Coronary artery (tissue), 2 donors: ENCODE measurements at regions not wholly inside any gene's neighbourhood (a gene's known extent, or its start where the extent isn't known, plus 50 kb on each side); places are given as distances from the start of the nearest gene placed in this dataset.

Experiments
- DNase-seq: peaks from one replicate; pipeline ENCODE4 v3.0.0-alpha.2; 2017; ENCODE audit warnings: low spot score
- H3K27ac ChIP-seq, 2 donors: fragments of 200-600 bp; sonication (generic); one replicate each; pipeline ENCODE4 v1.5.1; 2016 to 2019
- H3K4me3 ChIP-seq: fragments of 200-600 bp; sonication (generic); 2 replicates; pipeline ENCODE4 v1.5.1; 2016; ENCODE audit warnings: mild to moderate bottlenecking, moderate library complexity
- TF ChIP-seq, protein P1 (sequence below): fragments of 200-600 bp; sonication (generic); IDR thresholded peaks from one replicate; pipeline ENCODE4 v1.5.1; 2019; ENCODE audit warnings: antibody characterized with exemption

DNA sequence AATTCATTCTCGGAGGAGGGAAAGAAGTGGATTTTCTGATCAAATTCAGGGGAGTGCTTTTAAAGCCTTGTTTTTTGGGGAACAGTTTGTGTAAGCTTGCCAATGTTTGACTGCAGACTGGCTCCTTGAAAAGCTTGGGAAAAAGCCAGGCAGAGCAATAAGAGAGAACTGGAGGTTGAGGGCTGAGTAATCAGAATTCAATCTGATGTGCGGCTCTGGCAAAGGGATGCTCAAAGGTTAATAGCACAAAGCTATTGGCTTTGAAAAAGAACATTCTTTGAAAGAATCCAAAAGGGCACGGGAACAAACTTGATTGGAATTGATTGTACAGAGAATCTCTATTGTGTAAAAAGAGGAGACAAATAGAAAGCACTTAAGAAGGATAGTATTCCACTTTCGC, 279.3 kb downstream of the YTHDC2 start:
- Histone ChIP-seq H3K27ac (no peak overlapping the region), H3K4me3 (no peak overlapping the region)
- TF ChIP-seq, protein P1, sequence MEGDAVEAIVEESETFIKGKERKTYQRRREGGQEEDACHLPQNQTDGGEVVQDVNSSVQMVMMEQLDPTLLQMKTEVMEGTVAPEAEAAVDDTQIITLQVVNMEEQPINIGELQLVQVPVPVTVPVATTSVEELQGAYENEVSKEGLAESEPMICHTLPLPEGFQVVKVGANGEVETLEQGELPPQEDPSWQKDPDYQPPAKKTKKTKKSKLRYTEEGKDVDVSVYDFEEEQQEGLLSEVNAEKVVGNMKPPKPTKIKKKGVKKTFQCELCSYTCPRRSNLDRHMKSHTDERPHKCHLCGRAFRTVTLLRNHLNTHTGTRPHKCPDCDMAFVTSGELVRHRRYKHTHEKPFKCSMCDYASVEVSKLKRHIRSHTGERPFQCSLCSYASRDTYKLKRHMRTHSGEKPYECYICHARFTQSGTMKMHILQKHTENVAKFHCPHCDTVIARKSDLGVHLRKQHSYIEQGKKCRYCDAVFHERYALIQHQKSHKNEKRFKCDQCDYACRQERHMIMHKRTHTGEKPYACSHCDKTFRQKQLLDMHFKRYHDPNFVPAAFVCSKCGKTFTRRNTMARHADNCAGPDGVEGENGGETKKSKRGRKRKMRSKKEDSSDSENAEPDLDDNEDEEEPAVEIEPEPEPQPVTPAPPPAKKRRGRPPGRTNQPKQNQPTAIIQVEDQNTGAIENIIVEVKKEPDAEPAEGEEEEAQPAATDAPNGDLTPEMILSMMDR = no peak
- no peak for DNase-seq

DNA sequence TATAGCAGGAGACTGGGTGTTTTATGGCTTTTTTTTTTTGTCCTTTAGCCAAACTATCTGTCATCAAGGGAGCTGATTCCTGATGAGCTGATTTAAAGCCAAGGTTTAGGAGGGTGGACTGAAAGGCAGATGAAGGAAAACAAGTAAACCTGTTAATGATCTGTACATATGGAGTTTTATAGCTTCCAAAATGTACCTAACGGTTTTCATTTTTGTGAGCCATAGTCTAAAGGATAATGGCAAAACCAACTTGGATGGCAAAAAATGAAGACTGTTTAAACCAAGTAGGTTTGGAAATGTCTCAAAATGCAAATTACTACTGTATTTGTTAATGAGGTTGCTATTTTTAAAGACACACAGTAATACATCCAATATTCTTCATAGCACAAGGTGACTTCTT, 281.5 kb downstream of the YTHDC2 start:
- TF ChIP-seq, protein P1 = no peak
- Histone ChIP-seq H3K4me3 (no peak overlapping the region), H3K27ac (no peak overlapping the region)
- no peak for DNase-seq

DNA sequence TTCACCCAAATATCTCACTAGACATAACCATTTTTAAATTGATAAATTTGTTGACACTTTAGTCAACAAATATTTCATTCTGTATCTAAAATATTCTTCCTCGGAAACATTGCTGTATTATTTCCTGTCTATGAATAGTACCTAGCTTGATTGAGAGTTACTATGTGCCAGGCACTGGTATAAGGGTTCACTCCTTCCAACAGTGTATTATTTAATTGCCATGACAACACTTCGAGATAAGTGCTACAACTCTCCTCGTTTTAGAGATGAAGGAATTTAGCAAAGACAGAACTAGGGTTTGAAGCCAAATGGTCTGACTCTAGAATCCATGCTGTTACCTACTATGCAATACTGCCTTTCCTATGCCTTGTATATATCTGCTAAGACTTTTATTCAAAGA, 287.2 kb downstream of the YTHDC2 start:
- H3K4me3 ChIP-seq = no peak overlapping the region
- TF ChIP-seq, protein P1 = no peak
- DNase-seq = no peak
- H3K27ac ChIP-seq = no peak overlapping the region

DNA sequence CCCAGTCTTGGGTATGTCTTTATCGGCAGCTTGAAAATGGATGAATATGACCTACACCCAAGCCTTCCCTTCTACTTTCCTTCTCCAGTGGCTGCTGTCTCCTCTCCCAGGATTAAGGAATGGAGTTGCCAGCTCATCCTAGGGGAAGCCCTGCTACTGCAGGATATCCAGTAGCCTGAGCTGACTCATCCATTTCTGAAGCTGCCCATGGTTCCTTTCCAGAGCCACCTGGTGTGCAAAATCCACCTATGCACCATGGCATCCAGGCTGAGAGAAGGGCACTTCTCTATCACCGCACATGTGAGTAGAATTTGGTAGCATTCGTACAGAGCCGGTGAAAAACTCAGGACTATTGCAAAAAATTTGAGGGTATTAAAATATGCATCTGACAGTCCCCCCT, 290.8 kb downstream of the YTHDC2 start:
- TF ChIP-seq, protein P1 = no peak
- no peak for DNase-seq
- no peak overlapping the region for H3K27ac ChIP-seq
- no peak overlapping the region for H3K4me3 ChIP-seq

DNA sequence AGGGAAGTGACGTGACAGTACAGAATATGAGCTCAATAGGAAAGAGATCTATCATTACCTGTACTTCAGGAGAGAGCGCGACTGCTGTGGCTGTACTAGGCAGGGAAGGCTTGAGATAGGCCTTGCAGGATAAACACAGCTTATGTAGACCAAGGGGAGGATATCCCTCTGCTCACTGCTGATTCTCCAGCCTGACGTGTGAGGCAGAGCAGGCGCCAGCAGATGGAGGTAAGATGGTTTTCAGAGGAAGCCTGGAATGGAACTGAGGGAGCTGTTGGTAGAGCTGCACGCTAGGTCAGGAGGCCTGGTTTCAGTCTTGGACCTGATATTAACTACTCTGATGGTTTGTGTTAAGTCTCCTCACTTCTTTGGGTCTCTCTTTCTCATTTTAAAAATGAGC, 291.4 kb downstream of the YTHDC2 start:
- TF ChIP-seq, protein P1 = no peak

DNA sequence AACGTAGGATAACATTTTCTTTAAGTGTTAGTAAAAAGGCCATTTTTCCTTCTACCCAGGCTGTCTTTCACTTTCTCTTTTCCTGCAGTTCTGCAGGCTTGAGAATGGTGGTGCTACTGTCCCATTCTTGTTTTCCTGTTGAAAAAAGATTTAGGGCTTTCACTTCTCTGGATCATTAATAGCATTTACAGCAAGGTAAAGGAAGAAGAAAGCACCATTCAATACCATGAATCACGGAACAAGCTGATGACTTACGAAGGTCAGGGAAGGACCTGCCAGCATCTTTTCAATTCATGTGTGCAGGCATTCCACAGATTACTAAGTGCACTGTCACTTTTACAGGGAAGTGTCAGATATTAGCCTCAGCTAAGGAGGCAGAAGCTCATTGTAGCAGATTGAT, 292.8 kb downstream of the YTHDC2 start:
- TF ChIP-seq, protein P1 = peak; percentile 22
- DNase-seq = no peak
- no peak overlapping the region for H3K4me3 ChIP-seq
- H3K27ac ChIP-seq = no peak overlapping the region

More for the DNA sequence above, 291.4 kb downstream of the YTHDC2 start:
- Histone ChIP-seq H3K4me3 (no peak overlapping the region), H3K27ac (no peak overlapping the region)
- DNase-seq = no peak

DNA sequence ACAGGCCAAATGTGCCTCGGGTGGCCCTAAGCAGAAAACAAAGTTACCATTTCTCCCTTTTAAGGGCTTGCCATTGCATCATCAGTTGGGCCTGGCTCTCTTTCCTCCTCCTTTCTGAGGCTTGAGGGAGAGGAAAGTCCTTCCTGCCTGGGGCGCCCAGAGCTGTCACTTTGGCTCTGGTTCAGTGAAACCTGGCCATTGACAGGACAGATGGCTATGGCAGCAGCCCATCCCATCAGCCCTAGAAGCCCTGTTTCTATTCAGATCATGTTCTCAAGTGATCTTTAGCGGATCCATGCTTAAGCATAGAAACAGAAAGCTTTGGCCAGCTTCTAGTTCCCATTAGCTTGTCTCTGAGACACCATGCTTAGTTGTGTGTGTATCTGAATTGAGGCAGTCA, 293.4 kb downstream of the YTHDC2 start:
- DNase-seq = peak; percentile 70

More for the DNA sequence above, 293.4 kb downstream of the YTHDC2 start:
- peak overlapping the region; percentile 50 to 51 for H3K27ac ChIP-seq
- H3K4me3 ChIP-seq = no peak overlapping the region
- TF ChIP-seq, protein P1 = no peak
